ENCODE measurements at regions not wholly inside any gene's neighbourhood (a gene's known extent, or its start where the extent isn't known, plus 50 kb on each side); places are given as distances from the start of the nearest gene placed in this dataset.

DNA sequence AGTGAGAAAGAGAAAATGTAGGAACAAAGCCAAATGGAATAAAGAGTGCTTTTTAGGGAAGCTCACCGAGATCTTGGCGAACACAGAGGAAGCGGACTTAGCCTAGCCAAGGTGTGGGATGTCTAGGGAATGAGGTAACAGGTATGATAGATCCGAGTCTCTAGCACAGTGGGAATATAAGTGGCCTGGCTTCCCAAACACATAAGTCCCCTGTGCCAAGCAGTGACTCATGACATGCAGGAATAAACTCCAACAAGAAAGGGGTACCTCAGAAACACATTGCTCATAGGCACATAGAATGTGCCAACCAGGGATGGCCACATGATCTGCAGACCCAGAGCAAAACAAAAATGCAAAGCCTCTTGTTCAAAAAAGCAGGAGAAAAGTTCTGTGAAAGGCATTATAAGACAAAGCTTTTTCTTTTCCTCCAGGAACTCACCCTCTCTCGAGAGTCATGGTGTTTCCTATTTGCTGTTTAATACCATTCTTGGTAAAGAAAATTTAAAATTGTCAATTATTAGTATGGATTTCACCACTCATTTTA lies 542.5 kb downstream of the GATA3 start:
- H4K20me1 ChIP-seq (ENCODE audit: control insufficient read depth, insufficient read depth, low read depth, low read length): no peaks in the 10 kb centered on the region
- H3K79me2 ChIP-seq (ENCODE audit: control insufficient read depth, low read length): no peaks in the 10 kb centered on the region
- no peaks in the 10 kb centered on the region for H3K4me1 ChIP-seq (ENCODE audit: control insufficient read depth, low read length)
- no peaks in the 10 kb centered on the region for H3F3A ChIP-seq (ENCODE audit: control insufficient read depth, insufficient read depth)
- no peaks in the 10 kb centered on the region for H3K36me3 ChIP-seq (ENCODE audit: control insufficient read depth, low read length)
- no peak overlapping the region for H3K27ac ChIP-seq (ENCODE audit: low read depth, low read length)
- TF ChIP-seq CTCF (IDR thresholded peaks at IDR 0.05; ENCODE audit: low read depth, low read length, poor library complexity, severe bottlenecking) (no peak), EZH2phosphoT487 (IDR thresholded peaks at IDR 0.05; ENCODE audit: borderline replicate concordance, low read length) (no peak)
- no peaks in the 10 kb centered on the region for H3K27me3 ChIP-seq (ENCODE audit: control insufficient read depth, low read length)
- no peaks in the 10 kb centered on the region for H3K9me3 ChIP-seq (ENCODE audit: control insufficient read depth, insufficient read depth, low read length)
- H3K9me2 ChIP-seq (replicated peaks; ENCODE audit: control insufficient read depth, low read length): no peaks in the 10 kb centered on the region
- no peak overlapping the region for H3K4me2 ChIP-seq (ENCODE audit: low read length)
- H3K4me3 ChIP-seq (ENCODE audit: low read length): no peak overlapping the region

DNA sequence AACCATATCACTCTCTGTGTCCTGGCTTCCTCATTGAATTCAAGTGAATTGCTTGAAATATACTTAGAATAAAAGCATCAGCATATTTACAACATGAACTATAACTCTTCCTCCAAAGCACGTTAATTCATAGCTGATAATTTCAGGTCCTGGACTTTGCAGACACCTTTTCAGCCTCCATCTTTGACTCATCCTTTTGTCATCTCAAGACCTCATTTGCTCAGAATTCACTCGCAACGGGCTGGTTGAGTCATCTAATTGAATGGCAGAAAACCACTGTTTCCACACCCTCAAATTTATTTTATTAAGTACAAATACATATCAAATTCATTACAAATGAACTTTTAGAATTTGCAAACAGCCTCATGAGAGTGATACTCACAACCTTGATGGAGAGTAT lies 545.7 kb downstream of the GATA3 start:
- no peaks in the 10 kb centered on the region for H3K79me2 ChIP-seq (ENCODE audit: control insufficient read depth, low read length)
- no peak for TF ChIP-seq EZH2phosphoT487 (IDR thresholded peaks at IDR 0.05; ENCODE audit: borderline replicate concordance, low read length)
- TF ChIP-seq CTCF (IDR thresholded peaks at IDR 0.05; ENCODE audit: low read depth, low read length, poor library complexity, severe bottlenecking): no peak
- H3K36me3 ChIP-seq (ENCODE audit: control insufficient read depth, low read length): no peaks in the 10 kb centered on the region
- no peaks in the 10 kb centered on the region for H3F3A ChIP-seq (ENCODE audit: control insufficient read depth, insufficient read depth)
- H3K9me2 ChIP-seq (replicated peaks; ENCODE audit: control insufficient read depth, low read length): no peaks in the 10 kb centered on the region
- H3K9me3 ChIP-seq (ENCODE audit: control insufficient read depth, insufficient read depth, low read length): no peaks in the 10 kb centered on the region
- no peak overlapping the region for H3K4me3 ChIP-seq (ENCODE audit: low read length)
- H3K4me2 ChIP-seq (ENCODE audit: low read length): no peak overlapping the region
- H3K27ac ChIP-seq (ENCODE audit: low read depth, low read length): no peak overlapping the region
- H3K27me3 ChIP-seq (ENCODE audit: control insufficient read depth, low read length): no peaks in the 10 kb centered on the region
- no peaks in the 10 kb centered on the region for H4K20me1 ChIP-seq (ENCODE audit: control insufficient read depth, insufficient read depth, low read depth, low read length)
- H3K4me1 ChIP-seq (ENCODE audit: control insufficient read depth, low read length): no peaks in the 10 kb centered on the region

- Histone ChIP-seq H3K9me3 (ENCODE audit: control insufficient read depth, insufficient read depth, low read length) (no peaks in the 10 kb centered on the region), H3K27me3 (ENCODE audit: control insufficient read depth, low read length) (no peaks in the 10 kb centered on the region), H3K4me1 (ENCODE audit: control insufficient read depth, low read length) (no peaks in the 10 kb centered on the region), H3F3A (ENCODE audit: control insufficient read depth, insufficient read depth) (no peaks in the 10 kb centered on the region), H3K4me3 (ENCODE audit: low read length) (no peak overlapping the region), H3K36me3 (ENCODE audit: control insufficient read depth, low read length) (no peaks in the 10 kb centered on the region), H4K20me1 (ENCODE audit: control insufficient read depth, insufficient read depth, low read depth, low read length) (no peaks in the 10 kb centered on the region), H3K9me2 (replicated peaks; ENCODE audit: control insufficient read depth, low read length) (no peaks in the 10 kb centered on the region), H3K27ac (ENCODE audit: low read depth, low read length) (no peak overlapping the region), H3K79me2 (ENCODE audit: control insufficient read depth, low read length) (no peaks in the 10 kb centered on the region), H3K4me2 (ENCODE audit: low read length) (no peak overlapping the region)
- TF ChIP-seq EZH2phosphoT487 (IDR thresholded peaks at IDR 0.05; ENCODE audit: borderline replicate concordance, low read length): no peak
- no peak for TF ChIP-seq CTCF (IDR thresholded peaks at IDR 0.05; ENCODE audit: low read depth, low read length, poor library complexity, severe bottlenecking)
Observed at GRCh38 chr10:8602821-8603220, 548.3 kb downstream of the GATA3 start.

Data from DOHH2 (cell line).